H9 (cell line): ENCODE measurements at regions not wholly inside any gene's neighbourhood (a gene's known extent, or its start where the extent isn't known, plus 50 kb on each side); places are given as distances from the start of the nearest gene placed in this dataset.

ENCODE experiments used
- DNase-seq: peaks from one replicate; pipeline ENCODE4 v3.0.0-alpha.2; 2017
- H2AFZ ChIP-seq: one replicate; pipeline ENCODE4 v1.6.1; 2013; ENCODE audit warnings: mild to moderate bottlenecking, low read length, control low read depth, moderate library complexity
- H2AK5ac ChIP-seq: 2 replicates; pipeline ENCODE4 v1.6.1; 2013; ENCODE audit warnings: low read length, control low read depth, mixed read lengths; ENCODE audit not compliant: insufficient read length
- H2BK120ac ChIP-seq: one replicate; pipeline ENCODE4 v1.6.1; 2013; ENCODE audit warnings: low read depth, mild to moderate bottlenecking, low read length, control low read depth, inconsistent platforms; ENCODE audit not compliant: poor library complexity, severe bottlenecking
- H2BK12ac ChIP-seq: 2 replicates; pipeline ENCODE4 v1.6.1; 2013; ENCODE audit warnings: low read length, control low read depth, mixed read lengths, low read depth; ENCODE audit not compliant: insufficient read length
- H2BK15ac ChIP-seq: 2 replicates; pipeline ENCODE4 v1.6.1; 2013; ENCODE audit warnings: low read depth, low read length, control low read depth
- H2BK20ac ChIP-seq: one replicate; pipeline ENCODE4 v1.6.1; 2013; ENCODE audit warnings: low read depth, mild to moderate bottlenecking, low read length, control low read depth, inconsistent platforms; ENCODE audit not compliant: poor library complexity, severe bottlenecking
- H2BK5ac ChIP-seq: 2 replicates; pipeline ENCODE4 v1.6.1; 2013; ENCODE audit warnings: low read length, control low read depth, mixed read lengths; ENCODE audit not compliant: insufficient read length
- H3K14ac ChIP-seq: 2 replicates; pipeline ENCODE4 v1.6.1; 2013; ENCODE audit warnings: low read length, control low read depth; ENCODE audit not compliant: insufficient read depth
- H3K18ac ChIP-seq: 2 replicates; pipeline ENCODE4 v1.6.1; 2013; ENCODE audit warnings: low read depth, mild to moderate bottlenecking, mixed read lengths, low read length, control low read depth; ENCODE audit not compliant: insufficient read length
- H3K23ac ChIP-seq: 2 replicates; pipeline ENCODE4 v1.6.1; 2013; ENCODE audit warnings: low read length, control low read depth, mixed read lengths, low read depth; ENCODE audit not compliant: insufficient read length
- H3K23me2 ChIP-seq: 2 replicates; pipeline ENCODE4 v1.6.1; 2013; ENCODE audit warnings: low read depth, mild to moderate bottlenecking, mixed read lengths, low read length, control low read depth; ENCODE audit not compliant: insufficient read length, poor library complexity, severe bottlenecking
- H3K27ac ChIP-seq: 2 replicates; pipeline ENCODE4 v1.5.1; 2013; ENCODE audit warnings: low read length, control low read depth, mixed read lengths, low read depth; ENCODE audit not compliant: insufficient read length
- H3K27me3 ChIP-seq: 2 replicates; pipeline ENCODE4 v1.6.1; 2013; ENCODE audit warnings: low read length, control low read depth, inconsistent platforms; ENCODE audit not compliant: insufficient read depth
- H3K4ac ChIP-seq: 2 replicates; pipeline ENCODE4 v1.6.1; 2013; ENCODE audit warnings: low read depth, mild to moderate bottlenecking, control low read depth, inconsistent platforms, low read length, moderate library complexity
- H3K4me1 ChIP-seq: 2 replicates; pipeline ENCODE4 v1.6.1; 2013; ENCODE audit warnings: low read length, control low read depth, inconsistent platforms; ENCODE audit not compliant: insufficient read depth
- H3K4me2 ChIP-seq: 2 replicates; pipeline ENCODE4 v1.6.1; 2013; ENCODE audit warnings: low read length, control low read depth, mixed read lengths; ENCODE audit not compliant: insufficient read length, insufficient read depth
- H3K56ac ChIP-seq: 2 replicates; pipeline ENCODE4 v1.6.1; 2013; ENCODE audit warnings: low read depth, mild to moderate bottlenecking, mixed read lengths, low read length, control low read depth; ENCODE audit not compliant: insufficient read length
- H3K79me1 ChIP-seq: 2 replicates; pipeline ENCODE4 v1.6.1; 2013; ENCODE audit warnings: low read depth, mild to moderate bottlenecking, moderate library complexity, low read length, control low read depth, inconsistent platforms; ENCODE audit not compliant: insufficient read depth, poor library complexity, severe bottlenecking
- H3K79me2 ChIP-seq: 2 replicates; pipeline ENCODE4 v1.6.1; 2013; ENCODE audit warnings: low read length, control low read depth, inconsistent platforms; ENCODE audit not compliant: insufficient read depth
- H3K9ac ChIP-seq: 2 replicates; pipeline ENCODE4 v1.6.1; 2013; ENCODE audit warnings: low read length, control low read depth, mixed read lengths; ENCODE audit not compliant: insufficient read length; ENCODE audit errors: extremely low read depth
- H3K9me3 ChIP-seq: one replicate; pipeline ENCODE4 v1.6.1; 2013; ENCODE audit warnings: low read depth, low read length, inconsistent platforms; ENCODE audit not compliant: control insufficient read depth
- H3T11ph ChIP-seq: one replicate; pipeline ENCODE4 v1.6.1; 2013; ENCODE audit warnings: mild to moderate bottlenecking, low read length, control low read depth, inconsistent platforms
- H4K20me1 ChIP-seq: one replicate; pipeline ENCODE4 v1.6.1; 2013; ENCODE audit not compliant: control insufficient read depth, insufficient read length, insufficient read depth
- H4K5ac ChIP-seq: 2 replicates; pipeline ENCODE4 v1.6.1; 2013; ENCODE audit warnings: low read depth, mild to moderate bottlenecking, mixed read lengths, low read length, control low read depth; ENCODE audit not compliant: insufficient read length
- H4K8ac ChIP-seq: replicated peaks from 2 replicates; pipeline ENCODE4 v1.6.1; 2013; ENCODE audit warnings: low read length, control low read depth, mixed read lengths, low read depth; ENCODE audit not compliant: insufficient read length
- H4K91ac ChIP-seq: 2 replicates; pipeline ENCODE4 v1.6.1; 2013; ENCODE audit warnings: low read depth, mild to moderate bottlenecking, moderate library complexity, mixed read lengths, low read length, control low read depth; ENCODE audit not compliant: insufficient read length
- H3K27ac Mint-ChIP-seq, 3 experiments: 2 replicates in 2 of 3; 3 replicates in 1 of 3; pipeline ENCODE4 v1.8.0; 2020 to 2021; ENCODE audit warnings: mixed read lengths in 3 of 3, mild to moderate bottlenecking in 1 of 3, moderate library complexity in 1 of 3
- H3K27me3 Mint-ChIP-seq: 2 replicates; pipeline ENCODE4 v1.8.0; 2021; ENCODE audit warnings: low read depth, mild to moderate bottlenecking, moderate library complexity, mixed read lengths
- H3K36me3 Mint-ChIP-seq, 3 experiments: 2 replicates in 2 of 3; 3 replicates in 1 of 3; pipeline ENCODE4 v1.8.0; 2020 to 2021; ENCODE audit warnings: low read depth in 3 of 3, mixed read lengths in 3 of 3; ENCODE audit not compliant: insufficient read depth in 1 of 3
- H3K4me1 Mint-ChIP-seq, 2 experiments: 2 replicates each; pipeline ENCODE4 v1.8.0; 2020; ENCODE audit warnings: mixed read lengths in 2 of 2
- H3K4me3 Mint-ChIP-seq, 2 experiments: 2 replicates in 1 of 2; 3 replicates in 1 of 2; pipeline ENCODE4 v1.8.0; 2020 to 2021; ENCODE audit warnings: mild to moderate bottlenecking in 2 of 2, mixed read lengths in 2 of 2, moderate library complexity in 1 of 2
- H3K9me3 Mint-ChIP-seq, 2 experiments: 2 replicates in 1 of 2; 3 replicates in 1 of 2; pipeline ENCODE4 v1.8.0; 2020; ENCODE audit warnings: mild to moderate bottlenecking in 2 of 2, mixed read lengths in 2 of 2, moderate library complexity in 1 of 2
- CTCF ChIP-seq: fragments of 200-600 bp; sonication (generic); conservative IDR thresholded peaks from 3 replicates; pipeline ENCODE4 v1.8.0; 2021; ENCODE audit warnings: antibody characterized with exemption, mild to moderate bottlenecking
- WGBS: extraction: QIAGEN DNeasy Blood & Tissue Kit; methylation state at CpG from one replicate; pipeline ENCODE4 v1.1.7; 2013; ENCODE audit warnings: missing lambda C conversion rate, low lambda C conversion rate, mixed read lengths; ENCODE audit not compliant: insufficient read length; ENCODE audit errors: extremely low coverage; 5-methylcytosine and 5-hydroxymethylcytosine counted together

- Histone ChIP-seq H4K5ac (no peak overlapping the region), H2BK12ac (no peak overlapping the region), H2BK20ac (no peak overlapping the region), H3K56ac (no peak overlapping the region), H3K4me2 (no peak overlapping the region), H3K27me3 (no peaks in the 10 kb centered on the region), H4K91ac (no peak overlapping the region), H3K27ac (no peak overlapping the region), H2BK15ac (no peak overlapping the region), H4K20me1 (no peaks in the 10 kb centered on the region), H3K18ac (no peak overlapping the region), H2BK5ac (no peak overlapping the region), H3T11ph (no peak overlapping the region), H3K4me1 (no peaks in the 10 kb centered on the region), H3K23ac (no peak overlapping the region), H3K79me1 (no peaks in the 10 kb centered on the region), H3K9me3 (no peaks in the 10 kb centered on the region), H4K8ac (no peak overlapping the region), H2AK5ac (no peak overlapping the region), H2BK120ac (no peak overlapping the region), H3K23me2 (no peaks in the 10 kb centered on the region), H3K79me2 (no peaks in the 10 kb centered on the region), H3K4ac (no peak overlapping the region), H2AFZ (no peak overlapping the region), H3K14ac (no peak overlapping the region), H3K9ac (no peak overlapping the region)
- TF ChIP-seq CTCF: no peak
- Mint-ChIP-seq H3K4me1 (peaks cover 16 to 29% of the 10 kb centered on the region in 2 experiments), H3K4me3 (no peak overlapping the region), H3K27ac (no peak overlapping the region), H3K27me3 (no peaks in the 10 kb centered on the region), H3K36me3 (peaks cover 2 to 14% (median 4%) of the 10 kb centered on the region in 3 experiments; a peak in 5 of 7 replicates), H3K9me3 (peaks cover 3 to 4% of the 10 kb centered on the region in 2 experiments; a peak in 2 of 5 replicates)
- no peak for DNase-seq
- no CpG with 5 or more reads among the region's 4 CpGs for WGBS
Observed at GRCh38 chr10:57950442-57950974, 317.2 kb downstream of the IPMK start.
